DND-41 (cell line): ENCODE measurements at regions not wholly inside any gene's neighbourhood (a gene's known extent, or its start where the extent isn't known, plus 50 kb on each side); places are given as distances from the start of the nearest gene placed in this dataset.

Experiments used
- ATAC-seq: fragments of 200-7000 bp; cut with Tn5 transposase; 3 replicates; pipeline ENCODE4 v1.9.1; 2021; ENCODE audit warnings: low read depth; ENCODE audit not compliant: insufficient read depth
- DNase-seq: peaks from one replicate; pipeline ENCODE4 v3.0.0-alpha.2; 2020
- H2AFZ ChIP-seq: 2 replicates; pipeline ENCODE4 v1.6.0; 2012; ENCODE audit warnings: low read depth, low read length
- H3K27ac ChIP-seq: 2 replicates; pipeline ENCODE4 v1.5.1; 2012; ENCODE audit warnings: low read length, inconsistent platforms
- H3K27me3 ChIP-seq: fragments of 200-600 bp; sonication (generic); 2 replicates; pipeline ENCODE4 v1.6.0; 2012; ENCODE audit warnings: low read length, mild to moderate bottlenecking, inconsistent platforms; ENCODE audit not compliant: insufficient read depth, poor library complexity
- H3K36me3 ChIP-seq: 2 replicates; pipeline ENCODE4 v1.5.1; 2012; ENCODE audit warnings: low read length, inconsistent platforms; ENCODE audit not compliant: insufficient read depth
- H3K4me1 ChIP-seq: 2 replicates; pipeline ENCODE4 v1.5.1; 2012; ENCODE audit warnings: mild to moderate bottlenecking, low read length; ENCODE audit not compliant: insufficient read depth
- H3K4me2 ChIP-seq: 2 replicates; pipeline ENCODE4 v1.6.0; 2012; ENCODE audit warnings: mild to moderate bottlenecking, moderate library complexity, low read length, inconsistent platforms; ENCODE audit not compliant: insufficient read depth
- H3K4me3 ChIP-seq, 2 experiments: fragments of 200-600 bp in 1 of 2; shearing (Covaris generic) in 1 of 2; 2 replicates each; pipeline ENCODE4 v1.5.1; 2012 to 2016; ENCODE audit warnings: inconsistent platforms in 2 of 2, low read length in 2 of 2, mild to moderate bottlenecking in 2 of 2, low read depth in 1 of 2, moderate library complexity in 1 of 2
- H3K79me2 ChIP-seq: 2 replicates; pipeline ENCODE4 v1.6.0; 2012; ENCODE audit warnings: low read length, inconsistent platforms; ENCODE audit not compliant: insufficient read depth
- H3K9ac ChIP-seq: 2 replicates; pipeline ENCODE4 v1.6.0; 2012; ENCODE audit warnings: low read depth, mild to moderate bottlenecking, inconsistent platforms, low read length, moderate library complexity
- H3K9me3 ChIP-seq: 2 replicates; pipeline ENCODE4 v1.5.1; 2012; ENCODE audit warnings: low read length, moderate library complexity, mild to moderate bottlenecking, inconsistent platforms; ENCODE audit not compliant: insufficient read depth, severe bottlenecking
- H4K20me1 ChIP-seq: 2 replicates; pipeline ENCODE4 v1.6.0; 2012; ENCODE audit warnings: low read length; ENCODE audit not compliant: insufficient read depth
- CTCF ChIP-seq: IDR thresholded peaks from 2 replicates; pipeline ENCODE4 v1.5.1; 2012; ENCODE audit warnings: borderline replicate concordance, low read length, moderate library complexity, mild to moderate bottlenecking; ENCODE audit not compliant: poor library complexity, severe bottlenecking; ENCODE audit errors: extremely low read depth
- EZH2 ChIP-seq: IDR thresholded peaks from 3 replicates; pipeline ENCODE4 v1.6.1; 2012; ENCODE audit warnings: borderline replicate concordance, low read depth, mild to moderate bottlenecking, moderate library complexity, low read length, inconsistent platforms; ENCODE audit not compliant: severe bottlenecking

- no peaks in the 10 kb centered on the region for H3K4me1 ChIP-seq
- H3K27ac ChIP-seq = no peak overlapping the region
- no peak for DNase-seq
- H3K9me3 ChIP-seq = no peaks in the 10 kb centered on the region
- H4K20me1 ChIP-seq = no peaks in the 10 kb centered on the region
- H3K27me3 ChIP-seq = no peaks in the 10 kb centered on the region
- H2AFZ ChIP-seq = no peak overlapping the region
- ATAC-seq = no peak
- H3K36me3 ChIP-seq = no peaks in the 10 kb centered on the region
- no peak overlapping the region for H3K4me2 ChIP-seq
- no peaks in the 10 kb centered on the region for H3K79me2 ChIP-seq
- no peak overlapping the region for H3K9ac ChIP-seq
- no peak overlapping the region for H3K4me3 ChIP-seq
- TF ChIP-seq EZH2 (no peak), CTCF (no peak)
Observed at GRCh38 chr12:85617307-85618091, 218.7 kb downstream of the RASSF9 start.

- H3K79me2 ChIP-seq = no peaks in the 10 kb centered on the region
- no peak overlapping the region for H3K9ac ChIP-seq
- H3K4me3 ChIP-seq = no peak overlapping the region
- ATAC-seq (no peak), DNase-seq (no peak)
- H3K36me3 ChIP-seq = no peaks in the 10 kb centered on the region
- H3K27me3 ChIP-seq = no peaks in the 10 kb centered on the region
- H3K9me3 ChIP-seq = no peaks in the 10 kb centered on the region
- H3K4me2 ChIP-seq = no peak overlapping the region
- no peaks in the 10 kb centered on the region for H4K20me1 ChIP-seq
- TF ChIP-seq CTCF = no peak
- TF ChIP-seq EZH2 = no peak
- H3K27ac ChIP-seq = no peak overlapping the region
- H2AFZ ChIP-seq = no peak overlapping the region
- H3K4me1 ChIP-seq = no peaks in the 10 kb centered on the region
Observed at GRCh38 chr12:85621041-85621440, 215.2 kb downstream of the RASSF9 start.

- DNase-seq = no peak
- no peaks in the 10 kb centered on the region for H3K27me3 ChIP-seq
Observed at GRCh38 chr12:85623763-85624162, 212.4 kb downstream of the RASSF9 start.

More at GRCh38 chr12:85623763-85624162, 212.4 kb downstream of the RASSF9 start:
- Histone ChIP-seq H3K9ac (no peak overlapping the region), H3K9me3 (no peaks in the 10 kb centered on the region), H3K4me1 (no peaks in the 10 kb centered on the region), H3K4me2 (no peak overlapping the region), H4K20me1 (no peaks in the 10 kb centered on the region), H3K4me3 (no peak overlapping the region), H3K79me2 (no peaks in the 10 kb centered on the region), H2AFZ (no peak overlapping the region), H3K36me3 (no peaks in the 10 kb centered on the region), H3K27ac (no peak overlapping the region)
- no peak for TF ChIP-seq EZH2
- no peak for TF ChIP-seq CTCF
- ATAC-seq = no peak
